Fibroblast of gingiva (primary cell): ENCODE measurements at regions not wholly inside any gene's neighbourhood (a gene's known extent, or its start where the extent isn't known, plus 50 kb on each side); places are given as distances from the start of the nearest gene placed in this dataset.
A peak's percentile ranks its signal among the peaks of the same experiment; 100 is the strongest.

Experiments
- DNase-seq: peaks from one replicate; pipeline ENCODE4 v3.0.0-alpha.2; 2011; ENCODE audit warnings: low read depth

DNA sequence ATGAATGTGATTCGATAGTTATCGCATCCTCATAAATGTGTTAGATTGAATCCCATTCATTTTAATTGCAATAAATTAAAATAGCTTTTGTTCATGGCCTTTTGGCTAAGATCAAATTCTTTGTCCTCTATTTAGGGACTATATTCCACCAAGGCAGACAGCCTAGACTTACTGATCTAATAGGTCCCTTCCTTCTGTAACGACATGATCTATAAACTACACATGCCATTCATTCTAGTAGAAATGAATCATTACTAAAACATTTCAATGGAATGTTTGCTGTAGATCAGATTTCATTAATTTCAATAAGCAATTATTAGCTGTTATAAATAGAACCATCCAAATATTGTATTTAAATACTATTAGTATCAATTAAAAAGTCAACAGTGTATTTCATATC, 526.6 kb upstream of the KLHL1 start:
- DNase-seq: no peak

DNA sequence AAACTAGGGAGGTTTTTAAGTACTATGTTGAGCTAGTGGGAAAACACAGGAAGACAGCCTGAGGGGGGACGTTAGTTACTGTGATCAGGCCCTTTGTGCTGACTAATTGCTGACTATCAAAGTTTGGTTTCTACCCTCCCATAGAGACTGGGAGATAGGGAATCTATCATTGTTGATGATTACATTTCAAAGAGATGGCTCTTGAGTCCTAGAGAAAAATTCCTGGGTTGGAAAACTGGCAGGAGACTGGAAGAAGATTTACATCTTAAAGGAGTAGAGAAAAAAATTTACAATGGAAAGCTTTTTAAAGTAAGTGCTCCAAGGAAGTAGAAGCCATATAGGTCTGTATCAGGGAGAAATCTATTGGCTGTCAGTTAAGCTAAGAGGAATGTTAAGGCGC, 522.0 kb upstream of the KLHL1 start:
- no peak for DNase-seq

DNA sequence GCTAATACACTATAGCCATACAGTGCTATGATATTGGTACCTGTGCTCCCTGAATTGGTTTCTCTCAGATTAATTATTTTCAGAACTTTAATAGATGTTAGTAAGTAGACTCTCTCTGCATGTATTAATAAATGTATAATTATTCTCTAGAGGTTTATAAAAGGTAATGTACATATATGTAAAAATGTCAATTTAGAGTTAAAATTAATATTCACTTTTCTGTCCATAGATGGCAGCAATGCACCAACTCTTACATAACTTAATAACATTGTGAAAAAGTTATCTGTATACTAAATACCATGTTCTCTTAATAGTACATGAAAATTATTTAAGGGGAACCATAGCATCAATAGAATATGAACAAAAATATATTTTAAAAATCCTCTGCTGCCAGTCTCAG, 515.0 kb upstream of the KLHL1 start:
- no peak for DNase-seq

DNA sequence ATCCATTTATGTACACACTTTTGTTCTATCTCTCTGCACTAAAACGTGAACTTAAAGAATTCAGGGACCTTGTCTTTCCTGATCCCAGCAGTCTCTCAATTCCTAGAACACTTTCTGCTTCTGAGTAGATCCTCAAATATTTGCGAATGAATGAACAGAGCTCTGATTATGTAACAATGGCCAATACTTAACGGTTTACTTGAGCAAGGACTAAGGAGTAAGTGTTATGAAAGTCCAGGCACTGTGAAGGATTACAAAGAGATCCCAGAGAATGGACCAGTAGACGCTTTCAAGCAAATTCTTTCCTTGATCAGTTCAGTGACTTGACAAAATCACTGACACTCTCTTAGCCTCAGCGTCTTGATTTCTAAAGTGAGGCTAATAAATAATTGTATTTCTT, 514.5 kb upstream of the KLHL1 start:
- DNase-seq: no peak

DNA sequence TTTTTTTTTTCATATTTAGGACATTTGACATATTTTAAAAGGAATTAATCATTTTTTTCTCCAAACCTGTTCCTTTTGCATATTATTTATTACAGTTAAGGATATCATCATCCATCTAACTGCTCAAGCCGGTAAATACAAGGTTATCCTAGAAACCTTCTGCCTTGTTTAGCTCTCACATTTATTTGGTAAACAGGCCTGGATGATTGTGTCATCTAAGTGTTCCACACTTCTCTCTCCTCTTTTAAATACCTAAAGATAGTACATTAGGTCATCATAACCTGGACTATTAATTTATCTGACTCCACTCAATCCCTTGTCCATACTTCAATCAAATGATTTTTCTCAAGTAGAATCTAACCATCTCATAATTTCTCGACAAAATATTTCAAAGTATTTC, 511.7 kb upstream of the KLHL1 start:
- DNase-seq: no peak

DNA sequence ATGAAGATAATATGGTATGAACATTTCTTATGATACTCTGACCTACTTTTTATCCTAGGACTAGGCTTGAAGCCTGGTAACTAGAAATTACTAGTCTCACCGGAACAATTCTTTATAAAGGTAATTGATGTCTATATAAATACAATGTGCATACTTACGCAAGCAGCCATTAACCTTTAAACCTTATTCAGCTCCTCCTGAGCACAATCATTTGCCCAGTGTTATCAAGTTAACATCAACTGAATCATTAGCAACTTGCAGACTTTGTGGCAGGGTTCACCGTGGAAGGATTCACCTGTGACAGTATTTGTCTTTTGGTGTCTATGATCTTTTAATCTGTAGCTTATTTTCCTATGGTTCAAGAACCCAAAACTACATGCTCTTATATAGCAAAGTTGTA, 508.6 kb upstream of the KLHL1 start:
- no peak for DNase-seq

DNA sequence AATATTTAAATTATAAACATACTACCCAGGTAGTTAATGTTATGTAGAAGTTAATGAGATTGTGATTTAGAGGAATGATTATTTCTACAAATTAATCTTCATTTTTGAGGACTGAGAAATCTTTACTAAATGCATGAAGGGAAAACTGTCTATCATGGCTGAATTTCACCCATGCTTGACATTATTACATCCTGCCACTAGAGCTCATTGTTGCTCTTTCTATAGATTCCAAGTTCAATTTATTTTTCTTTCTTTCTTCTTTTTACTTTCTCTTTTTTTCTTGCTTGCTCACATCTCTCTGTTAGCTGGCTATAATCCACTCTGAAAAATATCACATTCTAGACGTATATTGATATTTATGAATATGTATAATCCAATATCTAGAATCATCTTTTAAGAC, 505.0 kb upstream of the KLHL1 start:
- DNase-seq: no peak

DNA sequence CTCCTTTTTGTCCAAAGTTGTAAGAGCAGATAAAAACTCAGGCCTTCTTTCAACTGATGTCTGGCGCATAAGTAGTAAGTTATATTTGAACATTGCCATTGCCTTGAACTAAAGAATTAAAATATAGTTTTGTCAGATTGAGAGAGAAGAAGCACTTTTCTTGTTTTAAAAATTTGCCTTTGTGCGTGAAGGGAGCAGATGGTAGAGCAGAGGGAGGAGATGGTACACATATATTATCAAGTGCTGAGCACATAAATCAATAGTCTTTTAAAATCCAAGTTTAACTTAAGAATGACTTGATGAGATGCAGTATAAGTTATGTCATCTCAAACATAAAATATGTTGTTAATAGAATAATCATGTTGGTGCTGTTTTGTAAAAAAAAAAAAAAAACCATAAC, 504.6 kb upstream of the KLHL1 start:
- no peak for DNase-seq

DNA sequence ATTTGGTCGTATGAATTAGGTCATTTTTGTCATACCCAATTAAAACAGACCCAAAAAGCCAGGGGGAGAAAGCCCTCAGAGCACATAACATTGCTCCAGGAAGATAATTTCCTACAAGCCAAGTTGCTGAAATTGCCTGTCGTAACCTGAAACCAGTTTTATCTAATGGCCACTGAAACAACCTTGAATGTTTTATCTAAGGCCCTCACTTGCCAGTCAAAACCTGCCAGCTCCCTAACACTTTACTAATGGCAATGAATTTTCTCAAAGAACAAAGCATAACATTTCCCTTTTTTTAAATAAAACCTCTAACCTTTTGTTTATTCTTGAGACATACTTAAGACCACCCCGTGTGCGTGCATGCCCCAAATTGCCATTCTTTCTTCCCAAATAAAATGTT, 496.2 kb upstream of the KLHL1 start:
- DNase-seq: no peak

DNA sequence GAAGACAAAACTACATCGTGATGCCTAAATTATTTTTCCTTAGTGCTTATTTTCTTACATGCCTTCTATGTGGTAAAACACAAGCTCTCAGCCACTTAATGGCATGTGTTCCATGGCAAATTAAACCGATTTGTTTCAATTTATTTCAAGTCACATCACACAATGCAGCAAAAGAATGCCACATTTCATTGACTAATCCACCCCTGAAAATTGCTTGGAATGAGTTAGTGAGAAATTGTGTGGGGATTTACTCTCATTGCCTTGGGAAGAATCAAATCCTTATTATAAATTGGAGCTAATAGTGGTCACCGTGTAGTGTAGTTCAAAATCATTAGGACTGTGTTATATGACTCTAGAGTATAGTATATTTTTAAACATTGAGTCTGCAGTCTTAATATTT, 485.5 kb upstream of the KLHL1 start:
- DNase-seq: no peak

DNA sequence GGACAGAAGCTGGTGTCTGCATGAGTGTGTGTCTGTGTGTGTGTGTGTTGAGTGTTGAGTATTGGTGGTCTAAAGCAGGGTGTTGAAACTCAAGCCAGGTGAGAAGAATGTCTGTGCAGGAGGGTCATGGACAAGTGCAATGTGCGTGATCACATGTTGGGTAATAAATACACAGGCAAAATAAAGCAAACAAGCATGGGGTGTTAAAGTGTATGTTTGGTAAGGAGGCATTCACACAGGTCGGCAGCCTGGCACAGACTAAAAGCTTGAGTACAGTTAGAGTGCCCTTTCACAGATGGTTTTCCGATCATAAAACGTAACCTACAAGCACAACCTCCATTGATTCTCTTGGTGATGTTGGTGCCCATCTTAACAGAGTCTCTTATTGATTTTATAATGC, 476.9 kb upstream of the KLHL1 start:
- DNase-seq: no peak

DNA sequence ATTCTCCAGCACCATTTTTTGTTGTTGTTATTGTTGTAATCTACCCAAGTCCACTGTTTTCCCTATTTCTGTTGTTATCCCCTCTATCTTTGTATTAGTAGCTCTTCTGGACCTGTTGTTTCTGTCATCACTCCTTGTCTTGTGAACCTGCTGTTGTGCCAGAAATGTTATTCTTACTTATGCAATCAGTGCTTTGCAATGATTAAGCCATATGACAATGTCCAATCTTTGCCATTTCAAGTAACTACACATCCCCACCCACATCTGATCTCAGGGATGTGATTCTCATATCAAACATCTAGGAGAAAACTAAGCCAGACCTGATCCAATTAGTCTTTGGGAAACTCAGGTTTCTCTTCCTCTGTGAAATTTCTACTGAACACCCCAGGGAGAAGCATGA, 472.6 kb upstream of the KLHL1 start:
- DNase-seq: no peak

DNA sequence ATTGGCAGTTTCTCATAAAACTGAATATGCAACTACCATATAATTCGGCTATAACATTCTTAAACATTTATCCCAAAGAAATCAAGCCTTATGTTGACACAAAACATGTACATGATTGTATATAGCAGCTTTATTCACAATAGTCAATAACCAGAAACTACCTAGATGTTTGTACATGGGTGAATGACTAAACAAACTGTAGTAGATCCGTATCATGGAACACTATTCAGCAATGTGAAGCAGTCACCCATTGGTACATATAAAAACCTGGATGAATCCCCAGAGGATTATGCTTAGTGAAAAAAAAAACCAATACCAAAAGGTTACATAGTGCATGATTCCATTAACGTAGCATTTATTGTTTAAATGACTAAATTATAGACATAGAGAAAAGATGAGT, 471.7 kb upstream of the KLHL1 start:
- no peak for DNase-seq

DNA sequence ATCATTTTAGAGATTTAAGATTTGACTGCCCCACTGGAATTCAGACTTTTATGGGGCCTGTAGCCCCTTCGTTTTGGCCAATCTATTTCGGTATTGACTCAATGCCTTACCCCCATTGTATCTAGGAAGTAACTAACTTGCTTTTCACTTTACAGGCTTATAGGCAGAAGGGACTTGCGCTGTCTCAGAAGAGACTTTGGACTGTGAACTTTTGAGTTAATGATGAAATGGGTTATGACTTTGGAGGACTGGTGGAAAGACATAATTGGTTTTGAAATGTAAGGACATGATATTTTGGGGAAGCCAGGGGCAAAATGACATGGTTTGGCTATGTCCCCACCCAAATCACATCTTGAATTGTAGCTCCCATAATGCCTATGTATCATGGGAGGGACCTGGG, 463.0 kb upstream of the KLHL1 start:
- no peak for DNase-seq

DNA sequence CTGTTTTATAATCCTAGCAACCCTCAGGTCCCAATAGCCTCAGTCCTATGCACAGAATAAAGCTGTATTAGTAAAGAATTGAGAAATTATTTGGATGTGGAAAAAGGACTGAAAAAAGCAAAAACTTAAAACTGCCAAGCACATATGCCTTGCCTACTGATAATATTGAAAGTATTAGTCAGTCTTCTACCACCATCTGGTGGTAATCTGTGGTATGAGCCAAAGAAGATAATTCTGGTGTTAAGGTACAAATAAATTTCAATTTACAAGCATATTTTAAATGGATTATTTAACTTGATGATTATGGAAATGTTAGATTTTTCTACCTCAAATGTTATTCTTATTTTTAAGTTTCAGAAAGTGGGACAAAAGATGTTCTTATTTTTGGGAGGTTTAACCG, 460.3 kb upstream of the KLHL1 start:
- peak; percentile 2 for DNase-seq

DNA sequence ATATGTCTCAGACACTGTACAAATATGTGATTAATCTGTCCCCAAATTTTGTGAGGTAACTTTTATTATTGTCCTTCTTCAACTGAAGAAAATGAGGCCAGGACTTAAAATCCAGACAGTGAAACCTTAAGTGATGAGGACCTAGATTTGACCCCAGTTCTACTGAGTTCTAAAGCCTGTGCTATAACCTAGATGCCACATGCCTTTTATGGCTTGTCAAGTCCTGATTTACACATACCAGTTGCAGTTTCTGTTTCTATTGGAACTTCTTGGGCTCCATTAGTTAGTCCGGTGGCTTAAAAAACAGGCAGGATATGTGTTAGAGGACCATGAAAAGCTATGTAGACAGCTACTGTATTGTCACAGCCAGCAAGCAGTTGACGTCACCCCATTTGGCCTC, 436.5 kb upstream of the KLHL1 start:
- DNase-seq: no peak

DNA sequence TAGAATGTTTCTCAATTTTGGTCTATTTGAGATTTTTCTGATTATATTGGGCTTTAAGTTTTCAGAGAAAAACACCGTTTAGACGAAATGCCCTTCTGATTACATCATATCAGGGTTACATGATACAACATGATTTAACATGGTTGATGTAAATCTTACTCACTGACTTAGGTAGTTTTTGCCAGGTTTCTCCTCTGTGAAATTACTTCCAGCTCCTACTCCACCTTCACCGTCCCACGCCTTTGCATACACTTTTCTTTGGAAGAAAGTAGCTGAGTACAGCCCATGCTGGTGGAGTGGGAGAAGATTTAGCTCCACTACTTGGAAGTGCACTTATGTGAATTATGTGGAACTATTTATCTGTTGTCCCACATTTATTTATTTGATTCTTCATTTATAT, 433.2 kb upstream of the KLHL1 start:
- DNase-seq: no peak

DNA sequence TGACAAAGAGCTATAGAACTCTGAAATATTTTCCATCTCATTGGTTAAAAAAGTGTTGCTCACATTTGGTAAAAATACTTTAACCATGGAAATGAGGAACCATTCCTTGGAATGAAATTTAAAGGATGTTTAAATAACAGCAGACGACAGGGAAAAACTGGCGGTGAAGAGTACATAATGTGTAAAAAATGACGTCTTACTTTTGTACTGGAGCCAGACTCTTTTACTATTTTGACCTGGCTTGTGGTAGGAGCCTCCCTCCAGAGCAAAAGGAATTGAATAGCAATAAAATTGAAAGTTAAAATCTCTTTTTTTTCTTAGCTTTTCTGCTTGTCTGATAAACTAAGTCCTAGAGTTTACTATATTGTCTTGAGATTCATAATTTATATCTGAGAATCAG, 426.2 kb upstream of the KLHL1 start:
- no peak for DNase-seq

DNA sequence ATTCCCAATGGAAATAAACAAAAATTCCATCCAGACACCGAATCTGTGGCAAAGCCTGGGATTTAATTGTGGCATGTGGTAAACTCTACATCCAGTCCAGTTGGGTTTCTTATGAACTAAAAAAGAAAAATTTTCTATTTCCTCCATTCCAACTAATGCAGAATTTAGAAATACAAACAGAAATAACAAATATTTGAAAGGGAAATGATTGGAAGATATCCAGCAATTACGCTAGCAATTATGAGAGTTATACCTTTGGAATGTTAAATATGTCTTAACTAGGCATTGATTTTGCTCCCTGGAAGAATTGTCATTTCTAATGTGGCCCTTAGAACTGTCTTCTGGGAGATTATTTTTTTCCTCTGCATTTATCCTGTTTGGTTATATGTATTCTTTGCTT, 421.4 kb upstream of the KLHL1 start:
- no peak for DNase-seq

DNA sequence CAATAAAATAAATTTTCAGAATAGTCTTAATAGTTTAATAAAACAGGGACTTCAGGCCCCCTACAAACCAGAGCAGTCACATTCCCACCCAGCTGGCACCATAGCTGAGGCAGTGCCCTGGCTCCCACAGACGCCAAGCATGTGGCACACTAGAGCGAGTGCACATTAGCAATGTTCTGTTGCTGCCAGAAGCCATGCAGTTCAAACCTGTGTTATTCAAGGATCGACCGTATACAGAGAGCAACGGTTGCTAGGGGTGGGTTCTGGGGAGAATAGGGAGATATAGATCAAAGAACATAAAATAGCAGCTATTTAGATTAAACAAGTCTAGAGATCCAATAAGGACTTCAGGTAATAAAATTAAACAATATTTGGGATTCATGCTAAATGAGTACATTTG, 419.3 kb upstream of the KLHL1 start:
- DNase-seq: no peak

DNA sequence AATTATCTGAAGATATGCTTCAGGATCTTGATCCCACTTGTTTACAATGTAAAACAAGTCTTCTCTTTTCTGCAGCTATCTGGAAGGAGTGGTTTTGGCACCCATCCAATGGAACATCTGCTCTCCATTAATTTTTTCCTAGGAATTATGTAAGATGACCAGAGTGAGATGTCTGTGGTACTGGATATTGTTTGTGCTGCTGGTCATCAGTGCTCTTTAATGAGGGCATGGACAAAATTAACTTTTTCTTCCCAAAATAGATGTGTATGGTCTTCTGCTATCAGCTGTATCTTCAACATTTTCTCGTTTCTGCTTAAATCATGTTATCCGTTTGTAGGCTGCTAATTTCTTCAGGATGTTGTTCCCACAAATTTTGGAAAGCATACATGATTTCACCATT, 415.4 kb upstream of the KLHL1 start:
- no peak for DNase-seq

DNA sequence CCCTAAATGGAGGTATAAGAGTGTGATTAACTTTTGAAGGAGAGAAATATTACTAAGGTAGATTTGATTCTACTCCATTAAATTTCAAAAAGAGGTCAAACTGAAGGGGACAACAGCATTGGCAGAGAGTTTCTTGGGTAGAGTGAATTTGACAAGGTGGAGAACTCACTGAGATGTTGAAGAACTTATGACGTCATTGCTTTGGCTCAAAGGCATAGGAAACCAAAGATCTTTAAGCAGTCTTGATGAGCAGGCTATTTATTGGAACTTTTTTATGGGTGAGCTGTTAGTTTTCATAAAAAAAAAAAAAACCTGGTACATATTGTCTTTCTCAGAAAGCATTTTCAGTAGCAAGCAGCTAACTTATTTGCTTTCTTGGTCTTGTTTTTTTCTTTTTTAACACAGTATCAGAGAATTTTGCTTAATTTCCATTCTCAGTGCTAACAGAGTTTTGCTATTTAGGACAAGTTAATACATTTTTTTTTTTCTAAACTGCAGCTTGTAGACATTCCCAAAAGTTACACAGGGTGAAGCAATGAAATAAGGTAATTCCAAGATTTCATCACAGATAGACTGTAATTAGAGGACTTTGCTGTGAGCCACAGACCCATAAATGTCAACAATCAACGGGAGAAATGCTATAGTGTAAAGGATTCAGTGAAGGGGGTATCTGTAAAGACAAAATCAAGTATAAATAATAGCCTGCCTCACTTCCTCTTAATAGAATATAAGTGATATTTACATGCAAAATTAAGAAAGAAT, 412.2 kb upstream of the KLHL1 start:
- no peak for DNase-seq

DNA sequence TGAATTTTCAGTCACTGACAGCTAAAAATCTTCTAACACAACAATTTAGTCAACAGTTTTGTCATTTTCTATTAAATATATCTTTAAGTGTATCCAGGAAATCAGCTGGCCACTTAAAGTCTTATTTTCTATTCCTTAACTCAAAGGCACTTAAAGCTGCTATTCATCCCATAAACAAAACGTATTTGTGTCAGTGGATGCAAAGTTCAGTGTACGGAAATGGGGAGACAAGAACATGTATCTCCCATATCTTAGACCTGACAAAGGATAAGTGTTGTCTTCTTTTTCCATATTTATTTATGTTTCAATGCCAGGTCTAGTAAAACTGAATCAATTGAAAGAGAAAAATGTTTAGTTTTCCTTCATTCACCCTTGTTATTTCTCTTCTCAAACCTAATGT, 409.8 kb upstream of the KLHL1 start:
- no peak for DNase-seq

DNA sequence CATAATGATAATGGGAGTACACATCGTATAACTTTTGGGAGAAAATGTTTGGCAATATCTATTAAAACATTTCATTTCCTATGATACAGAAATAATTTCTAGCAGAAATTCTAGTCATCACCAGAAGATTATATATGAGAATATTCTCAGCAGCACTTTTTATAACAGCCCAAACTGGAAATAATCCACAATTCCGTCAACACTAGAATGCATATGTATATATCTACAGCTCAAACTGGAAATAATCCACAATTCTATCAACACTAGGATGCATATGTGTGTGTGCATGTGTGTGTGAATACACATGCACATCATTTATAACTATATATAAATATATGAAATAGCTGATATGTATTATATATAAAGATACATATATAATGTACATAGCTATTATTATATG, 408.0 kb upstream of the KLHL1 start:
- DNase-seq: no peak
